HG02588 (cell line): ENCODE measurements at regions not wholly inside any gene's neighbourhood (a gene's known extent, or its start where the extent isn't known, plus 50 kb on each side); places are given as distances from the start of the nearest gene placed in this dataset.

Experiments
- ATAC-seq: cut with Tn5 transposase; IDR thresholded peaks from one replicate; pipeline ENCODE4 v1.9.1; 2021; ENCODE audit warnings: mild to moderate bottlenecking, moderate library complexity; ENCODE audit not compliant: unreplicated experiment

- no peak for ATAC-seq
These were observed 513.2 kb upstream of the GOLIM4 start for GRCh38 chr3:168608926-168609325.

GRCh38 chr3:168604767-168605166, 509.0 kb upstream of the GOLIM4 start:
- no peak for ATAC-seq

GRCh38 chr3:168598250-168598649, 502.5 kb upstream of the GOLIM4 start:
- ATAC-seq = no peak

GRCh38 chr3:168596175-168596823, 500.6 kb upstream of the GOLIM4 start:
- no peak for ATAC-seq

GRCh38 chr3:168591587-168591986, 495.9 kb upstream of the GOLIM4 start:
- ATAC-seq = no peak

- ATAC-seq = no peak
These were observed 493.7 kb upstream of the GOLIM4 start for GRCh38 chr3:168589376-168589775.

- peak; percentile 65 for ATAC-seq
These were observed 489.8 kb upstream of the GOLIM4 start for GRCh38 chr3:168585544-168585943.

- no peak for ATAC-seq
These were observed 488.3 kb upstream of the GOLIM4 start for GRCh38 chr3:168583977-168584376.

GRCh38 chr3:168582503-168582902, 486.8 kb upstream of the GOLIM4 start:
- ATAC-seq = no peak

GRCh38 chr3:168581771-168582225, 486.1 kb upstream of the GOLIM4 start:
- no peak for ATAC-seq

GRCh38 chr3:168579010-168579409, 483.3 kb upstream of the GOLIM4 start:
- no peak for ATAC-seq

GRCh38 chr3:168575750-168576149, 480.0 kb upstream of the GOLIM4 start:
- no peak for ATAC-seq

GRCh38 chr3:168574455-168575158, 478.9 kb upstream of the GOLIM4 start:
- no peak for ATAC-seq

- no peak for ATAC-seq
These were observed 474.9 kb upstream of the GOLIM4 start for GRCh38 chr3:168570404-168571155.

- ATAC-seq = peak; percentile 62
These were observed 463.1 kb upstream of the GOLIM4 start for GRCh38 chr3:168558728-168559411.

GRCh38 chr3:168552251-168552650, 456.5 kb upstream of the GOLIM4 start:
- ATAC-seq = no peak

- ATAC-seq = no peak
These were observed 453.0 kb upstream of the GOLIM4 start for GRCh38 chr3:168548719-168549118.

GRCh38 chr3:168546707-168547106, 451.0 kb upstream of the GOLIM4 start:
- ATAC-seq = no peak

- ATAC-seq = no peak
These were observed 449.9 kb upstream of the GOLIM4 start for GRCh38 chr3:168545591-168545990.

- no peak for ATAC-seq
These were observed 448.6 kb upstream of the GOLIM4 start for GRCh38 chr3:168544097-168544957.
